GM12878 (cell line): ENCODE measurements at regions not wholly inside any gene's neighbourhood (a gene's known extent, or its start where the extent isn't known, plus 50 kb on each side); places are given as distances from the start of the nearest gene placed in this dataset.

ENCODE experiments used
- ATAC-seq: fragments of 200-7000 bp; cut with Tn5 transposase; 3 replicates; pipeline ENCODE4 v1.9.1; 2020; ENCODE audit warnings: mild to moderate bottlenecking, moderate library complexity
- BruUV-seq: library from RNA; stranded (reverse); fragments of 400-500 nt; replicated peaks from 2 replicates; lab custom pipeline; 2021; lab: Mats Ljungman, UMichigan
- CTCF ChIA-PET: fragments of 300-600 bp; sonication (Branson Sonifier 250); formaldehyde crosslinking; extraction: SDS; loops from one replicate; lab custom pipeline; 2021; ENCODE audit warnings: inconsistent platforms; lab: Yijun Ruan, JAX
- POLR2A ChIA-PET: fragments of 350-600 bp; formaldehyde crosslinking; extraction: SDS; loops from one replicate; lab custom pipeline; 2021; ENCODE audit warnings: inconsistent platforms; lab: Charles Lee
- RAD21 ChIA-PET: fragments of 300-600 bp; sonication (Branson Sonifier 250); formaldehyde crosslinking; loops from one replicate; lab custom pipeline; 2023; ENCODE audit warnings: antibody characterized with exemption; ENCODE audit not compliant: unreplicated experiment; lab: Charles Lee
- SMC1A ChIA-PET: fragments of 300-600 bp; sonication (Branson Sonifier 250); formaldehyde crosslinking; loops from one replicate; lab custom pipeline; 2023; ENCODE audit not compliant: unreplicated experiment, uncharacterized antibody; lab: Charles Lee
- DNase-seq: peaks from one replicate; pipeline ENCODE4 v3.0.0-alpha.2; 2011; ENCODE audit warnings: low read depth, low spot score
- FAIRE-seq: peaks from 3 replicates; lab custom pipeline; 2011; peaks lifted over from hg19 to GRCh38; lab: Jason Lieb, UNC
- H2AFZ ChIP-seq: 2 replicates; pipeline ENCODE4 v1.6.0; 2011; ENCODE audit warnings: low read depth, low read length, control low read depth; ENCODE audit not compliant: control insufficient read depth
- H3K27ac ChIP-seq: 2 replicates; pipeline ENCODE4 v1.5.1; 2011; ENCODE audit warnings: control low read depth; ENCODE audit not compliant: control insufficient read depth, insufficient read depth
- H3K27me3 ChIP-seq, 2 experiments: replicated peaks in 1 of 2; 2 replicates each; pipeline versions ENCODE4 v1.6.0 to v1.6.1; 2011; ENCODE audit warnings: low read length in 1 of 2; ENCODE audit not compliant: control insufficient read depth in 2 of 2, insufficient read depth in 2 of 2
- H3K36me3 ChIP-seq, 2 experiments: 2 replicates each; pipeline ENCODE4 v1.5.1; 2011; ENCODE audit warnings: low read length in 1 of 2; ENCODE audit not compliant: control insufficient read depth in 2 of 2, insufficient read depth in 2 of 2
- H3K4me1 ChIP-seq: 2 replicates; pipeline ENCODE4 v1.6.1; 2011; ENCODE audit warnings: mild to moderate bottlenecking, low read length, moderate library complexity, mixed read lengths; ENCODE audit not compliant: control insufficient read depth, insufficient read depth
- H3K4me2 ChIP-seq: 2 replicates; pipeline ENCODE4 v1.6.0; 2011; ENCODE audit warnings: control low read depth; ENCODE audit not compliant: control insufficient read depth, insufficient read depth
- H3K4me3 ChIP-seq: fragments of 200-600 bp; sonication (generic); 2 replicates; pipeline ENCODE4 v1.5.1; 2016
- H3K79me2 ChIP-seq: 2 replicates; pipeline ENCODE4 v1.6.0; 2011; ENCODE audit warnings: low read length; ENCODE audit not compliant: control insufficient read depth, insufficient read depth
- H3K9ac ChIP-seq: 2 replicates; pipeline ENCODE4 v1.8.0; 2011; ENCODE audit warnings: low read length, control low read depth, mixed read lengths; ENCODE audit not compliant: control insufficient read depth, insufficient read depth
- H3K9me3 ChIP-seq: replicated peaks from 3 replicates; pipeline ENCODE4 v1.5.1; 2011; ENCODE audit warnings: mild to moderate bottlenecking, low read length; ENCODE audit not compliant: control insufficient read depth, insufficient read depth
- H4K20me1 ChIP-seq: 2 replicates; pipeline ENCODE4 v1.6.0; 2011; ENCODE audit not compliant: control insufficient read depth, insufficient read depth
- CBFB ChIP-seq: IDR thresholded peaks from 2 replicates; pipeline ENCODE4 v1.6.1; 2016; ENCODE audit warnings: antibody characterized with exemption, low read depth
- CBX5 ChIP-seq: sonication (generic); IDR thresholded peaks from 2 replicates; pipeline ENCODE4 v1.6.1; 2016; ENCODE audit warnings: low read depth, moderate library complexity, mild to moderate bottlenecking, inconsistent platforms
- ELK1 ChIP-seq: IDR thresholded peaks from 2 replicates; pipeline ENCODE4 v1.6.1; 2012; ENCODE audit warnings: low read depth, low read length, improper control_type of control experiment
- JUNB ChIP-seq: IDR thresholded peaks from 2 replicates; pipeline ENCODE4 v1.6.1; 2016; ENCODE audit warnings: antibody characterized with exemption, mild to moderate bottlenecking
- PAX8 ChIP-seq: fragments of 450-650 bp; IDR thresholded peaks from 2 replicates; pipeline ENCODE4 v1.6.1; 2017; ENCODE audit warnings: mild to moderate bottlenecking, moderate library complexity
- RUNX3 ChIP-seq: IDR thresholded peaks from 2 replicates; pipeline ENCODE4 v1.6.1; 2012; ENCODE audit warnings: low read length, inconsistent platforms
- ZZZ3 ChIP-seq: IDR thresholded peaks from 2 replicates; pipeline ENCODE4 v1.6.1; 2011; ENCODE audit warnings: low read depth; ENCODE audit not compliant: control insufficient read depth, insufficient read length
- in situ Hi-C: fragments of 300-500 bp; cut with MboI; formaldehyde crosslinking; loops from 9 replicates; pipeline ENCODE4 v1.14.3; 2018; ENCODE audit warnings: mixed read lengths
- intact Hi-C: fragments of 100-400 bp; cut with micrococcal nuclease; formaldehyde crosslinking; loops from one replicate; pipeline ENCODE4 v1.14.2; 2022; ENCODE audit not compliant: unreplicated experiment
- TF ChIP-seq, protein P1 (sequence below): IDR thresholded peaks from 2 replicates; pipeline ENCODE4 v1.6.1; 2012; ENCODE audit warnings: low read length, inconsistent platforms
- TF ChIP-seq, protein P2 (sequence below): fragments of 450-650 bp; IDR thresholded peaks from 2 replicates; pipeline ENCODE4 v1.6.1; 2017; ENCODE audit warnings: borderline replicate concordance
- TF ChIP-seq, protein P3 (sequence below): fragments of 450-650 bp; formaldehyde crosslinking; IDR thresholded peaks from 2 replicates; pipeline ENCODE4 v1.4.0; 2022; ENCODE audit warnings: mild to moderate bottlenecking, moderate library complexity

- H4K20me1 ChIP-seq, result no peaks in the 10 kb centered on the region
- POLR2A ChIA-PET, result interaction anchor here (0.6 to 10.3 kb wide), 5 partner anchors 23 to 681 kb away, joined by 3 to 96 read pairs (median 3); no protein-coding TSS in a partner anchor
- peaks cover 25% of the 10 kb centered on the region for H3K4me1 ChIP-seq
- SMC1A ChIA-PET, result interaction anchor here (0.7 to 11.8 kb wide), 10 partner anchors 13 to 67 kb away, joined by 3 to 243 read pairs (median 4); no protein-coding TSS in a partner anchor
- intact Hi-C loops, result loop anchor here (1.0 to 5.0 kb wide), 3 partner anchors 20 to 89 kb away; no protein-coding TSS in a partner anchor
- H3K9me3 ChIP-seq, result peaks cover 65% of the 10 kb centered on the region
- DNase-seq, result no peak
- H3K4me2 ChIP-seq, result 0 out of 2 replicates have a peak overlapping the region, but pooled peaks have one; percentile 26
- TF ChIP-seq CBX5 (peak; percentile 46; the same call in 1 of the 2 replicates), ZZZ3 (no peak), CBFB (0 out of 2 replicates have a peak, but pooled peaks have one; percentile 20), JUNB (peak; percentile 50; the same call in 1 of the 2 replicates), RUNX3 (peak; percentile 73), ELK1 (no peak), PAX8 (no peak)
- TF ChIP-seq, protein P1, sequence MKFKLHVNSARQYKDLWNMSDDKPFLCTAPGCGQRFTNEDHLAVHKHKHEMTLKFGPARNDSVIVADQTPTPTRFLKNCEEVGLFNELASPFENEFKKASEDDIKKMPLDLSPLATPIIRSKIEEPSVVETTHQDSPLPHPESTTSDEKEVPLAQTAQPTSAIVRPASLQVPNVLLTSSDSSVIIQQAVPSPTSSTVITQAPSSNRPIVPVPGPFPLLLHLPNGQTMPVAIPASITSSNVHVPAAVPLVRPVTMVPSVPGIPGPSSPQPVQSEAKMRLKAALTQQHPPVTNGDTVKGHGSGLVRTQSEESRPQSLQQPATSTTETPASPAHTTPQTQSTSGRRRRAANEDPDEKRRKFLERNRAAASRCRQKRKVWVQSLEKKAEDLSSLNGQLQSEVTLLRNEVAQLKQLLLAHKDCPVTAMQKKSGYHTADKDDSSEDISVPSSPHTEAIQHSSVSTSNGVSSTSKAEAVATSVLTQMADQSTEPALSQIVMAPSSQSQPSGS, result peak; percentile 64
- TF ChIP-seq, protein P2, sequence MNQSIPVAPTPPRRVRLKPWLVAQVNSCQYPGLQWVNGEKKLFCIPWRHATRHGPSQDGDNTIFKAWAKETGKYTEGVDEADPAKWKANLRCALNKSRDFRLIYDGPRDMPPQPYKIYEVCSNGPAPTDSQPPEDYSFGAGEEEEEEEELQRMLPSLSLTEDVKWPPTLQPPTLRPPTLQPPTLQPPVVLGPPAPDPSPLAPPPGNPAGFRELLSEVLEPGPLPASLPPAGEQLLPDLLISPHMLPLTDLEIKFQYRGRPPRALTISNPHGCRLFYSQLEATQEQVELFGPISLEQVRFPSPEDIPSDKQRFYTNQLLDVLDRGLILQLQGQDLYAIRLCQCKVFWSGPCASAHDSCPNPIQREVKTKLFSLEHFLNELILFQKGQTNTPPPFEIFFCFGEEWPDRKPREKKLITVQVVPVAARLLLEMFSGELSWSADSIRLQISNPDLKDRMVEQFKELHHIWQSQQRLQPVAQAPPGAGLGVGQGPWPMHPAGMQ, result no peak
- TF ChIP-seq, protein P3, sequence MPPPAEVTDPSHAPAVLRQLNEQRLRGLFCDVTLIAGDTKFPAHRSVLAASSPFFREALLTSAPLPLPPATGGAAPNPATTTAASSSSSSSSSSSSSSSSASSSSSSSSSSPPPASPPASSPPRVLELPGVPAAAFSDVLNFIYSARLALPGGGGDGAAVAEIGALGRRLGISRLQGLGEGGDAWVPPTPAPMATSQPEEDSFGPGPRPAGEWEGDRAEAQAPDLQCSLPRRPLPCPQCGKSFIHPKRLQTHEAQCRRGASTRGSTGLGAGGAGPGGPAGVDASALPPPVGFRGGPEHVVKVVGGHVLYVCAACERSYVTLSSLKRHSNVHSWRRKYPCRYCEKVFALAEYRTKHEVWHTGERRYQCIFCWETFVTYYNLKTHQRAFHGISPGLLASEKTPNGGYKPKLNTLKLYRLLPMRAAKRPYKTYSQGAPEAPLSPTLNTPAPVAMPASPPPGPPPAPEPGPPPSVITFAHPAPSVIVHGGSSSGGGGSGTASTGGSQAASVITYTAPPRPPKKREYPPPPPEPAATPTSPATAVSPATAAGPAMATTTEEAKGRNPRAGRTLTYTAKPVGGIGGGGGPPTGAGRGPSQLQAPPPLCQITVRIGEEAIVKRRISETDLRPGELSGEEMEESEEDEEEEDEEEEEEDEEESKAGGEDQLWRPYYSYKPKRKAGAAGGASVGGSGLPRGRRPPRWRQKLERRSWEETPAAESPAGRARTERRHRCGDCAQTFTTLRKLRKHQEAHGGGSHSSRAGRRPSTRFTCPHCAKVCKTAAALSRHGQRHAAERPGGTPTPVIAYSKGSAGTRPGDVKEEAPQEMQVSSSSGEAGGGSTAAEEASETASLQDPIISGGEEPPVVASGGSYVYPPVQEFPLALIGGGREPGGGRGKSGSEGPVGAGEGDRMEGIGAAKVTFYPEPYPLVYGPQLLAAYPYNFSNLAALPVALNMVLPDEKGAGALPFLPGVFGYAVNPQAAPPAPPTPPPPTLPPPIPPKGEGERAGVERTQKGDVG (CRISPR knock-in tag), result no peak
- TF ChIP-seq, all 136 proteins: peak for 5
- BruUV-seq, result no TSS peak
- in situ Hi-C loops, result loop anchor here (25.0 kb wide), 1 partner anchor 1849 kb away; no protein-coding TSS in a partner anchor
- FAIRE-seq (no peak), ATAC-seq (peak; percentile 66)
- RAD21 ChIA-PET, result interaction anchor here (0.8 to 13.1 kb wide), 4 partner anchors 22 to 265 kb away, joined by 3 to 205 read pairs (median 4); no protein-coding TSS in a partner anchor
- Histone ChIP-seq H3K36me3 (peaks cover 9 to 24% of the 10 kb centered on the region in 2 experiments), H2AFZ (no peak overlapping the region), H3K79me2 (peaks cover 100% of the 10 kb centered on the region), H3K27me3 (no peaks in the 10 kb centered on the region), H3K4me3 (peak overlapping the region; percentile 10; the same call in 1 of the 2 replicates), H3K9ac (no peak overlapping the region), H3K27ac (peak overlapping the region; percentile 56; the same call in 1 of the 2 replicates)
- CTCF ChIA-PET, result interaction anchor here (0.6 to 1.0 kb wide), 3 partner anchors 41 to 66 kb away, joined by 3 to 7 read pairs (median 3); no protein-coding TSS in a partner anchor
Measured at GRCh38 chr12:94811611-94812010, 161.3 kb upstream of the TMCC3 start.
